ENCODE measurements at regions not wholly inside any gene's neighbourhood (a gene's known extent, or its start where the extent isn't known, plus 50 kb on each side); places are given as distances from the start of the nearest gene placed in this dataset.

DNA sequence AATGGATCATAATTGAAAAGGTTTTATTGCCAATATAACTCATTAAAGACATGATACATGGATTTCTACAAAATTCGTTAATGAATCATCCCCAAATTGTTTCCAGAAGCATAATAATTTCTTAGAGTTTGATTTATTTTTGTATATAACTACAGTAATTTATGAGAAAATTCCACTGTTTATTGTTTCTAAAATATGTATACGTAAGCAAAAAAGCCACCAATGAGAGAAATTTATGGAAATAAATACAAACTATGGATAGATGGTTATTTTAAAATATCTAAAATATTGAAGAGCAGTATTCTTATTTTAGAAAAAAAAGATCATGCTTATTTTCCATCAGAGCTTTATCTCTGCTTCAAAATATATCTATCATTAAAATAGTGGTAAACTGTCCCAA lies 260.0 kb upstream of the ZNF385D start (continued):
- TF ChIP-seq FOXK1 (CRISPR knock-in tag; IDR thresholded peaks at IDR 0.05; ENCODE audit: borderline replicate concordance) (no peak), MAFK (IDR thresholded peaks at IDR 0.05; ENCODE audit: low read length) (peak; percentile 77), MAFF (IDR thresholded peaks at IDR 0.05; ENCODE audit: low read length) (peak; percentile 59; the same call in 1 of the 2 replicates), PYGO2 (tag; IDR thresholded peaks at IDR 0.05) (no peak), RBM14 (IDR thresholded peaks at IDR 0.05; ENCODE audit: borderline replicate concordance, insufficient read depth, low read depth, low read length) (no peak), ZNF316 (IDR thresholded peaks at IDR 0.05) (peak; percentile 79), ZNF695 (CRISPR knock-in tag; IDR thresholded peaks at IDR 0.05) (no peak), PRPF4 (IDR thresholded peaks at IDR 0.05; ENCODE audit: insufficient read depth, low read depth, low read length, poor library complexity, severe bottlenecking) (no peak), PTTG1 (tag; IDR thresholded peaks at IDR 0.05; ENCODE audit: low read depth) (no peak), MAFG (tag; conservative IDR thresholded peaks at IDR 0.05) (peak; percentile 36; the same call in 1 of the 2 replicates)

GRCh38 chr3:22012471-22012870 lies 261.5 kb upstream of the ZNF385D start:
- ATAC-seq (no peak), DNase-seq (ENCODE audit: extremely low read depth in 1 of 4, low spot score in 3 of 4) (no peak), FAIRE-seq (no peak)
- ChIA-PET POLR2A (interaction anchor here (0.6 kb wide), 1 partner anchor 150 kb away, joined by 3 read pairs; no protein-coding TSS in a partner anchor), CTCF (ENCODE audit: low intra/inter-chr PET ratio) (no interaction called here)
- Histone ChIP-seq H3K4me2 (ENCODE audit: insufficient read depth, low read length) (no peak overlapping the region), H3K27me3 (ENCODE audit: control insufficient read depth in 2 of 2, insufficient read depth in 2 of 2, low read length in 2 of 2) (no peaks in the 10 kb centered on the region), H3K9me3 (replicated peaks; ENCODE audit: control insufficient read depth, insufficient read depth, low read depth, low read length) (no peaks in the 10 kb centered on the region), H3K4me3 (no peak overlapping the region), H2AFZ (ENCODE audit: low read depth, low read length) (no peak overlapping the region), H4K20me1 (replicated peaks; ENCODE audit: control insufficient read depth, insufficient read depth, low read length) (no peaks in the 10 kb centered on the region), H3K9me1 (ENCODE audit: control insufficient read depth, insufficient read depth, low read length) (no peaks in the 10 kb centered on the region), H3K36me3 (ENCODE audit: control insufficient read depth, insufficient read depth, low read length) (no peaks in the 10 kb centered on the region), H3K27ac (ENCODE audit: extremely low read depth, low read depth, low read length) (no peak overlapping the region), H3K4me1 (replicated peaks in 1 of 2; ENCODE audit: control insufficient read depth in 2 of 2, insufficient read depth in 2 of 2, low read length in 2 of 2) (no peaks in the 10 kb centered on the region), H3K9ac (ENCODE audit: insufficient read depth in 1 of 2, low read depth in 2 of 2, low read length in 2 of 2) (no peak overlapping the region), H3K79me2 (ENCODE audit: control insufficient read depth, insufficient read depth, low read length) (no peaks in the 10 kb centered on the region)
- BruUV-seq (replicated peaks), result no TSS peak
- intact Hi-C loops (cut with micrococcal nuclease), result no loop called here
- in situ Hi-C loops (cut with MboI), result no loop called here
- TF ChIP-seq KHSRP (IDR thresholded peaks at IDR 0.05), result no peak
- no peak for TF ChIP-seq ZNF212 (CRISPR knock-in tag; IDR thresholded peaks at IDR 0.05)
- no peak for TF ChIP-seq ETV5 (CRISPR knock-in tag; IDR thresholded peaks at IDR 0.05; ENCODE audit: low read depth)
- TF ChIP-seq ZNF239 (CRISPR knock-in tag; IDR thresholded peaks at IDR 0.05), result no peak
- no peak for TF ChIP-seq ZKSCAN3 (CRISPR knock-in tag; IDR thresholded peaks at IDR 0.05)
- TF ChIP-seq, protein P1, sequence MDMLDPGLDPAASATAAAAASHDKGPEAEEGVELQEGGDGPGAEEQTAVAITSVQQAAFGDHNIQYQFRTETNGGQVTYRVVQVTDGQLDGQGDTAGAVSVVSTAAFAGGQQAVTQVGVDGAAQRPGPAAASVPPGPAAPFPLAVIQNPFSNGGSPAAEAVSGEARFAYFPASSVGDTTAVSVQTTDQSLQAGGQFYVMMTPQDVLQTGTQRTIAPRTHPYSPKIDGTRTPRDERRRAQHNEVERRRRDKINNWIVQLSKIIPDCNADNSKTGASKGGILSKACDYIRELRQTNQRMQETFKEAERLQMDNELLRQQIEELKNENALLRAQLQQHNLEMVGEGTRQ (CRISPR knock-in tag; IDR thresholded peaks at IDR 0.05), result no peak
- TF ChIP-seq, protein P2, sequence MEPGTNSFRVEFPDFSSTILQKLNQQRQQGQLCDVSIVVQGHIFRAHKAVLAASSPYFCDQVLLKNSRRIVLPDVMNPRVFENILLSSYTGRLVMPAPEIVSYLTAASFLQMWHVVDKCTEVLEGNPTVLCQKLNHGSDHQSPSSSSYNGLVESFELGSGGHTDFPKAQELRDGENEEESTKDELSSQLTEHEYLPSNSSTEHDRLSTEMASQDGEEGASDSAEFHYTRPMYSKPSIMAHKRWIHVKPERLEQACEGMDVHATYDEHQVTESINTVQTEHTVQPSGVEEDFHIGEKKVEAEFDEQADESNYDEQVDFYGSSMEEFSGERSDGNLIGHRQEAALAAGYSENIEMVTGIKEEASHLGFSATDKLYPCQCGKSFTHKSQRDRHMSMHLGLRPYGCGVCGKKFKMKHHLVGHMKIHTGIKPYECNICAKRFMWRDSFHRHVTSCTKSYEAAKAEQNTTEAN (CRISPR knock-in tag; IDR thresholded peaks at IDR 0.05), result no peak
- no peak for TF ChIP-seq ZBTB33 (CRISPR knock-in tag; IDR thresholded peaks at IDR 0.05)
- TF ChIP-seq MCM2 (IDR thresholded peaks at IDR 0.05; ENCODE audit: low read depth), result no peak
- TF ChIP-seq POLR2H (tag; IDR thresholded peaks at IDR 0.05; ENCODE audit: low read depth), result no peak
